ENCODE measurements at regions not wholly inside any gene's neighbourhood (a gene's known extent, or its start where the extent isn't known, plus 50 kb on each side); places are given as distances from the start of the nearest gene placed in this dataset.

GRCh38 chr14:53537422-53538315 lies 384.5 kb upstream of the DDHD1 start:
- DNase-seq = no peak

GRCh38 chr14:53536446-53536845 lies 383.3 kb upstream of the DDHD1 start:
- no peak for DNase-seq

- no peak for DNase-seq
Observed at GRCh38 chr14:53534841-53535240, 381.7 kb upstream of the DDHD1 start.

- no peak for DNase-seq
Observed at GRCh38 chr14:53533384-53533970, 380.4 kb upstream of the DDHD1 start.

GRCh38 chr14:53532853-53533252 lies 379.7 kb upstream of the DDHD1 start:
- DNase-seq = no peak

GRCh38 chr14:53531730-53532129 lies 378.6 kb upstream of the DDHD1 start:
- no peak for DNase-seq

GRCh38 chr14:53531156-53531555 lies 378.0 kb upstream of the DDHD1 start:
- DNase-seq = no peak

GRCh38 chr14:53529519-53529918 lies 376.4 kb upstream of the DDHD1 start:
- DNase-seq = no peak

- no peak for DNase-seq
Observed at GRCh38 chr14:53528185-53528671, 375.1 kb upstream of the DDHD1 start.

GRCh38 chr14:53526200-53526599 lies 373.1 kb upstream of the DDHD1 start:
- no peak for DNase-seq

GRCh38 chr14:53525608-53526007 lies 372.5 kb upstream of the DDHD1 start:
- no peak for DNase-seq

- no peak for DNase-seq
Observed at GRCh38 chr14:53524391-53524790, 371.3 kb upstream of the DDHD1 start.

- DNase-seq = no peak
Observed at GRCh38 chr14:53523226-53523625, 370.1 kb upstream of the DDHD1 start.

GRCh38 chr14:53520078-53520928 lies 367.2 kb upstream of the DDHD1 start:
- no peak for DNase-seq

- no peak for DNase-seq
Observed at GRCh38 chr14:53519137-53519536, 366.0 kb upstream of the DDHD1 start.

- DNase-seq = no peak
Observed at GRCh38 chr14:53517270-53517960, 364.3 kb upstream of the DDHD1 start.

GRCh38 chr14:53516261-53516774 lies 363.2 kb upstream of the DDHD1 start:
- no peak for DNase-seq

- no peak for DNase-seq
Observed at GRCh38 chr14:53515276-53515675, 362.2 kb upstream of the DDHD1 start.

- no peak for DNase-seq
Observed at GRCh38 chr14:53514197-53514596, 361.1 kb upstream of the DDHD1 start.

GRCh38 chr14:53510281-53510912 lies 357.3 kb upstream of the DDHD1 start:
- no peak for DNase-seq

GRCh38 chr14:53509276-53510244 lies 356.4 kb upstream of the DDHD1 start:
- DNase-seq = no peak

All from stimulated activated CD4-positive, alpha-beta T cell treated with anti-CD3 and anti-CD28 coated beads, Interleukin-4, amount 100 ng/mL, for 4 hours (primary cell).